Skin of body (tissue), 1 donor: ENCODE measurements at regions not wholly inside any gene's neighbourhood (a gene's known extent, or its start where the extent isn't known, plus 50 kb on each side); places are given as distances from the start of the nearest gene placed in this dataset.
"Not testable (repeated sequence)": the region's sequence is repeated elsewhere in the genome, so short reads cannot be mapped to it uniquely, and the experiment has no call there.

Source experiments
- DNase-seq: peaks from one replicate; lab custom pipeline; 2025; lab: John Stamatoyannopoulos, UW

DNA sequence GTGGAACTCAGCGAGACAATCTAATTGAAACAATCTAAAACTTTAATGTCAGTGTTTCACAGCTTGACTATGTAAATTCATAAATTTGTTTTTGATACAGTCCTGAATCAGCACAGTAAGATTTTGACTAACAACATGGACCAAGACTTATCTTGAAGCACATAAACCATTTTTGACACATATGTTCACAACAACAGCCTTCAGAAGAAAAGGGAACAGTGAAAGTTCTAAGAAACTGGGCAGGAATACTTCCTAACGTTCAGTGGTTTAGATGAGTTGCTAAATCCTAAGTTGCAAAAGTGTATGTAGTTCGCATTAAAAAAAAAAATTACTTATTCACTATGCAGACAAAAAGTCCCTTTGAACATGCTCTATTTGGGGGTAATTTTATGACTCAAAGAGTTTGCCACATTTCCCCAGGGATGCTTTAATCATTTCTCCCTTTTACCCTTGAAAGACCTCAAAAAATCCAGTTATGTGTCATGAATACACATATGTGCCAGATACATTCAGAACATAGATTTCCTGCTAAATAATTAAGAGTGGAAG lies 120.2 kb downstream of the MRPL39 start:
- peak; percentile 49 for DNase-seq

- no peak for DNase-seq
These were observed 121.4 kb downstream of the MRPL39 start for GRCh38 chr21:25485914-25486313.

- DNase-seq = no peak
These were observed 139.4 kb downstream of the MRPL39 start for GRCh38 chr21:25467896-25468295.

- not testable (repeated sequence) for DNase-seq
These were observed 140.2 kb downstream of the MRPL39 start for GRCh38 chr21:25467071-25467470.

DNA sequence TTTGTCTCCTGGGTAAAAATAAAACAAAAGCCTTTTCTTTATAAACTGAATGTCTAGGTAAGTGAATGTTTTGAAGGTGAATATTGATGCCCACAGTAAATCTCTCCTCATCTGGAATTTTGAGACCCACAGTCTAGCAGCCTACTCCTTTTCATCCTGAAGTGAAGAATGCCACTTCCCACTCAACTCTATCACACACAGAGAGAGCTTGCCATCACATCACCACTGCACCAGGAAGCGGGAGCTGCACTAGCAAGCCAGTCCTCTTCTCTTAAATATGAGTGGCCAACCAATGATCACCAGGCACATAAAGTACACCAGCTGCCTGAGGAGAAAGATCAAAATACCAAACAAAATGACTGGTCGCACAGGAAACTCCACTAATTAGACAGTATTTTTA lies 140.8 kb downstream of the MRPL39 start:
- DNase-seq = no peak

DNA sequence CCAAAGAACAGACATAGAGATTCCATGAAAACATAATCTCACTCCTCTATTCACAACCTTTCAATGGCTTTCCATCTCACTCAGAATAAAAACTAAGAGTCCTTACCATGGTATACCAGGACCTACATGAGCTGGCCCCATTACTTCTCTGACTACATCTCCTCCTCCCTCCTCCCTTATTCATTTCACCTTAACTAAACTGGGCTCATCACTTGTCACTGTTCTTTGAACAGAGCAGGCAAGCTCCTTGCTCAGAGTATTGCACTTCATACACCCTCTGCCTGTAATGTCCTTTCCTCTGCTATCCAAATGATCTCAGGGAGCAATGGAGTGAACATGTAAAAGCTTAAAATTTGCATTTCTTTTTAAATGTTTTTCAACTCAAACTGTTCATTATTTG lies 142.0 kb downstream of the MRPL39 start:
- no peak for DNase-seq

DNA sequence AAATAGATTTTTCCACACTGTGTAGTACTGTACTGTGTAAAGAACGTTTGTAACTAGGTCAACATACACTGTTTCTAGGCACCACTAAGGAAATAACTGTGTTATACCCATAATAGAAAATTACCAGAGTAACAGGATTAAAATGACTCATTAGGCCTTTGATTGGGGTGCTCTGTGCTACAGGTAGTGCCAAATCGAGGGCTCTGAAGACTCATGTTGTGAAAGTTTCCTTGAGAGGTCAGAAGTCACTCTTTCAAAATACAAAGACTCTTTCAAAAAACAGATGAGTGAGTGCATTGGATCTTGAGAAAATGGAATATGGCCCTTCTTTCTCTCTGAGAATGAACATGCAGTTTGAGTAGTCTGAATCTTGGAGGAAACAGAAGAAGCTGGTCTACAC lies 143.0 kb downstream of the MRPL39 start:
- no peak for DNase-seq

GRCh38 chr21:25462517-25462971 lies 144.7 kb downstream of the MRPL39 start:
- DNase-seq = no peak

GRCh38 chr21:25461725-25462124 lies 145.6 kb downstream of the MRPL39 start:
- no peak for DNase-seq

DNA sequence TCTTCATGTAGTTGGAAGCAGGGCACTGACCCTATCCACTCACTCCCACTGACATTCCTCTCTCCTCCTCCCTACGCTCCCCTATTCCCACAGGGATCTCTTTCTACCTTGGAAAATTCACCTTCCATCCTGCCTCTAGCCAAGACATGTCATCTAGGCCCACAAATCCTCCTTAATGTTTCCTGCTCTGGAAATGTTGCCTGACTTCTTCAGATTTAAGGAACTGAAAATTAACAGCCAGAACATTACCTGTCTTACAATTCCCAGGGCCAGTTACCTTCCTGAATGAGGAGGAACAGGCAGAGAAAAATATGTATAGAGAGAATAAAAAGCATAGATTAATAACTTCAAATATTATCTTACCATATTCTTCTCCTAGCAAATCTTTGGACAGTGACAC lies 147.3 kb downstream of the MRPL39 start:
- DNase-seq = no peak

DNA sequence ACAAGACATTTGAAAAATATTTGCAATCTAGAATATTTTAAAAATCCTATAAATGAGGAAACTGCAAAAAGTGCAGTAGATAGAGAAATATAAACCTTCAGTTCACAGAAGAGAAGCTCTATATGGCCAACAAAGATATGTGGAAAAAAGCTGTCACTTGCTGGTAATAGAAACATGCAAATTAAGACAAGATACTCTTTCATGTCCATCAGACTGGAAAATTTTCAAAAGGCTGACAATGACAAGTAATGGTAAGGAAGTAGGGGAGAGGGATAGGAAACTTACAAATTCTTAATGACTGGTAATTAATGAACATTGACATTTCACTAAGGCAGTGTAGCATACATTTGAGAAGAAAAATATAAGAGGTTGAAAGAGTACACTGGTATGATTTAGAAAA lies 147.9 kb downstream of the MRPL39 start:
- DNase-seq = no peak

DNA sequence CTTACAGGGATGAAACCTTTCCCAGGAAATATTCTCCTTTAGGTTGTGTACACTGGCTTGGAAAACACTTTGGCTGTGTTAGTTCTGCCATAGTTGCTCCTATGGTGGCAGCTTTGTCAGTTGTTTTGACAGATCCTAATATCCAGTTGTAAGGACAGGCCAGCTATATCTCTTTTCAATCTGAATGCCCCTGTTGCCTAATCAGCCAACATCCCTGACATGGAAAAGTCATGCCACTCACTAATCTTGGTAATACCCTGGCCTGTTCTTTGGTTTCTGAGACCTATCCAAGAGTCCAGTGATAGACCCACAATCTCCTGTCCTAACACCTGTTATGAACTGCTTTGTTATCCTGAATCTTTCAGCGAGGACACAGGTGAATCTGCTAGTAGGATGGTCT lies 148.8 kb downstream of the MRPL39 start:
- DNase-seq = no peak

- no peak for DNase-seq
These were observed 149.3 kb downstream of the MRPL39 start for GRCh38 chr21:25457946-25458345.

DNA sequence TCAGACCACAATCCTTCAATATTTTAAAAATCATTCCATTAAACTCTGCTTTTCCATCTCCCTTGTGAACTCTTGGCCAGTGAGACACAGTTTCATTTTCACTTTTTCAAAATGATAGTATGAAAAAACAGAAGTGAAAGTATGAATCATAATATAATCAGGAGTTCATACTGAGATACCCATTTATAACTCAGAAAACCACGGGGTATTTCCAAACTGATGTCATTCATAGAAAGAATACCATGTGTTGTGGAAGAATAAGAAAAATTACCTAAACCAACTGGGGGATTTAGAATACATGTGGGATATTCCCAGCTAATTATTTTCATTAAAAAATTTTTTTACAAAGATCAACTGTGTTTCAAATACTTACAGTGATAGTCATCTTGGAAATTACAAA lies 149.9 kb downstream of the MRPL39 start:
- DNase-seq = no peak

DNA sequence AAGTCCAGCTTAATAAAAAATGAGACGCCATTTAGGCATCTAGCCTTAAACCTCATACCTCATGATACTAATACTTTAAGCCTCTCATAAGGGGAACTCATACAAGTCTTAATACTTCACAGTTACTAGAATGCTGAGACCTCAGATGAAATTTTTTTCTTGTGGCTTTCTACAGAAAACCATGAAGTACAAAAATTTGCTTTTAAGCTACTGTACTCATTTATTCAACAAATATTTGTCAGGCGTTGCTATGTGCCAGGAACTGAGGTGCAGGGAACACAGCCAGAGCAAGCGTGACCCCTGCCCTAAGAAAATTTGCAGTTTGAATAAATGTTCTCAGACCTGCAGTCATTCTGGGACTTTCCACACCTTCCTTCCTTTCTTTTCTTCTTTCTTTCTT lies 150.6 kb downstream of the MRPL39 start:
- DNase-seq = no peak

DNA sequence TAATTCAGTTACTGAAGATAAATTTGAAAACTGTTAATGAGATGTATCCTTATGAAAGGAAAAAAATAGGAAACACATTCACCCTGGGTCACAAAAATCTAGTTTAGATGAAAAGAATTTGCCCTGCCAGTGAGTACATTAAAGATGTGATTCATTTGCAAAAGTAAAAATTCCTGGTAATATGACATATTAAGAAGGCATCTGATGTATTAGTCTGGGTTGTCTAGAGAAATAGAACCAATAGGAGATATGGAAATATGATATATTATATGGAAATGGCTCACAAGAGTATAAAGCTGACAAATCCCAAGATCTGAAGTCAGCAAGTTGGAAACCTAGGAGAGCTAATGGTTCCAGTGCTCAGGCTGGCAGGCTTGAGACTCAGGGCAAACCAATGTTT lies 153.8 kb downstream of the MRPL39 start:
- no peak for DNase-seq

- no peak for DNase-seq
These were observed 157.3 kb downstream of the MRPL39 start for GRCh38 chr21:25449950-25450349.

- no peak for DNase-seq
These were observed 165.4 kb downstream of the MRPL39 start for GRCh38 chr21:25441835-25442234.

DNA sequence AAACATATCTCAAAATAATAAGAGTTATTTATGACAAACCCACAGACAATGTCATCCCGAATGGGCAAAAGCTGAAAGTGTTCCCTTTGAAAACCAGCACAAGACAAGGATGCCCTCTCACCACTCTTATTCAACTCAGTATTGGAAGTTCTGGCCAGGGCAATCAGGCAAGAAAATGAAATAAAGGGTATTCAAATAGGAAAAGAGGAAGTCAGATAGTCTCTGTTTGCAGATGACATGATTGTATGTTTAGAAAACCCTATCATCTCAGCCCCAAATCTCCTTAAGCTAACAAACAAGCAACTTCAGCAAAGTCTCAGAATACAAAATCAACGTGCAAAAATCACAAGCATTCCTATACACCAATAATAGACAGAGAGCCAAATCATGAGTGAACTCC lies 169.8 kb downstream of the MRPL39 start:
- not testable (repeated sequence) for DNase-seq

DNA sequence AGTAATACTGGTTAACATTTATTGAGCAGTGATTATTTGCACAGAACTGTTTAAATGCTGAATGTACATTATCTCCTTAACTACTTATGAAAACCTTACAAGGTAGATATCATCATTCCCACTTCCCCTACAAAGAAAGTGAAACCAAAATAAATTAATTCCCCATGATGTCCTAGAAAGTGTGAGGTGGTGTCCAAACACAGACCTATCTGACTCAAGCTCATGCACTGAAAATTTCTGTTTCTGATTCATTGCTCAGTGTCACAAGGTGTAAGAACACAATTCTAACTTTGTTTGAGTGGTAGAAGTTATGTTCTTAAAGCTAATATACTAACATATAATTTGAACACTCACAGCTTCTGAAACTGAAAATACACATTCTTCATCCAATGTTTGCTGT lies 178.7 kb downstream of the MRPL39 start:
- no peak for DNase-seq

- DNase-seq = no peak
These were observed 179.5 kb downstream of the MRPL39 start for GRCh38 chr21:25427828-25428227.

DNA sequence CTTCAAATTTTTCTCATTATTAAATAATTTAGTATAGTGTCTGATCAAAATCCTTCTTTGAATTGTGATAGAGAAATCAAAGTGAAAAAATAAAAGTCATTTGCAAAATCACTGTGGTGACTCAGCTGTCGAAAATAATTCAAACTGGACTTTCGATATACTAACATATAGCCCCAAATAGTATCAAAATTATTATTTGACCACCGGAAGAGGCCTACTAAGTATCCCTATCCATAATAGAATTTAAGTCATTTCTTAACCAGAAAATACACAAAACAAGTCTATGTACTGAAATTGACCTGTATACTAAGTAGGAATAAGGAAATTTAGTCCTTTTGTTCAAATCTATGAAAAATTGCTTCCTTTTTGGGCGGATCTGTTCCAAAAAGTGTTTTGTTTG lies 180.7 kb downstream of the MRPL39 start:
- no peak for DNase-seq

GRCh38 chr21:25425156-25425555 lies 182.1 kb downstream of the MRPL39 start:
- no peak for DNase-seq

DNA sequence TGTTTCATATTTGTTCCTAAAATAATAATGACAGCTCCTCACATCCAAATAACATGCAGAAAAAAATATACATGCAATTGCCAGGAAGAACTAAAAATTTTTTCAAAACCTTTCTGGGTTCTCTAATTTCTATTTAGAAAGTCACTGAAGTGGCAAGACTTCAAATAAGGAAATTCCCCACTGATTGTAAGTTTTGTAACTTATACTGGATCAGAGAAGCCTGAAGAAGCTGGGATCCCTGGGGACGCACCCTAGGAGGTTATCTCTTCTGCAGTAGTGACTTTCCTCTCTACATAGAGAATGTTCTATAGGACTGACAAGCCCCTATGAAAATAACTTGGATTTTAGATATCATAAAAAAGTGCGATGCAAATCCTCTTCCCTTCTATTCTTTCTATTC lies 182.6 kb downstream of the MRPL39 start:
- no peak for DNase-seq
